OCI-LY7 (cell line): ENCODE measurements at regions not wholly inside any gene's neighbourhood (a gene's known extent, or its start where the extent isn't known, plus 50 kb on each side); places are given as distances from the start of the nearest gene placed in this dataset.

Experiments
- BruUV-seq: library from RNA; stranded (reverse); fragments of 400-500 nt; replicated peaks from 2 replicates; lab custom pipeline; 2021; lab: Mats Ljungman, UMichigan
- CTCF ChIA-PET: fragments of 300-600 bp; sonication (Branson Sonifier 250); formaldehyde crosslinking; loops from one replicate; lab custom pipeline; 2022; ENCODE audit warnings: antibody characterized with exemption; ENCODE audit not compliant: unreplicated experiment; lab: Charles Lee
- POLR2A ChIA-PET: fragments of 300-600 bp; sonication (Branson Sonifier 250); formaldehyde crosslinking; loops from one replicate; lab custom pipeline; 2022; ENCODE audit warnings: antibody characterized with exemption; lab: Charles Lee
- DNase-seq: peaks from one replicate; pipeline ENCODE4 v3.0.0-alpha.2; 2015; ENCODE audit warnings: low spot score
- H2AFZ ChIP-seq: fragments of 200-600 bp; sonication (generic), shearing (Covaris generic); 2 replicates; pipeline ENCODE4 v1.6.1; 2014; ENCODE audit warnings: mild to moderate bottlenecking, antibody characterized with exemption, low read length, moderate library complexity
- H3K27ac ChIP-seq: fragments of 200-600 bp; sonication (generic); 2 replicates; pipeline ENCODE4 v1.5.1; 2014; ENCODE audit warnings: mixed run types, low read depth, mild to moderate bottlenecking, moderate library complexity, low read length, inconsistent platforms; ENCODE audit not compliant: poor library complexity, severe bottlenecking
- H3K36me3 ChIP-seq: fragments of 200-600 bp; sonication (generic); 2 replicates; pipeline ENCODE4 v1.6.1; 2014; ENCODE audit warnings: mild to moderate bottlenecking, antibody characterized with exemption, low read length, moderate library complexity, mixed read lengths; ENCODE audit not compliant: insufficient read depth
- H3K4me1 ChIP-seq: fragments of 200-600 bp; sonication (generic); 2 replicates; pipeline ENCODE4 v1.5.1; 2014; ENCODE audit warnings: mild to moderate bottlenecking, low read length; ENCODE audit not compliant: insufficient read depth, poor library complexity, severe bottlenecking
- H3K4me2 ChIP-seq: fragments of 200-600 bp; sonication (generic); 2 replicates; pipeline ENCODE4 v1.6.1; 2014; ENCODE audit warnings: mild to moderate bottlenecking, low read length
- H3K4me3 ChIP-seq: fragments of 200-600 bp; sonication (generic); 2 replicates; pipeline ENCODE4 v1.5.1; 2014; ENCODE audit warnings: mild to moderate bottlenecking, low read depth, low read length; ENCODE audit not compliant: poor library complexity, severe bottlenecking
- H3K79me2 ChIP-seq: fragments of 200-600 bp; sonication (generic); 2 replicates; pipeline ENCODE4 v1.6.1; 2016; ENCODE audit warnings: low read depth, mild to moderate bottlenecking, low read length, moderate library complexity, mixed read lengths; ENCODE audit not compliant: insufficient read depth
- H3K9me2 ChIP-seq: fragments of 200-600 bp; sonication (generic); 2 replicates; pipeline ENCODE4 v1.6.1; 2016; ENCODE audit warnings: mild to moderate bottlenecking, low read length, mixed read lengths; ENCODE audit not compliant: insufficient read depth
- H3K9me3 ChIP-seq: fragments of 200-600 bp; sonication (generic); 2 replicates; pipeline ENCODE4 v1.6.1; 2014; ENCODE audit warnings: mild to moderate bottlenecking, mixed run types, low read length, mixed read lengths
- H4K20me1 ChIP-seq: fragments of 200-600 bp; sonication (generic); 2 replicates; pipeline ENCODE4 v1.6.1; 2014; ENCODE audit warnings: mild to moderate bottlenecking, antibody characterized with exemption, low read length, moderate library complexity, mixed read lengths; ENCODE audit not compliant: insufficient read depth
- EZH2phosphoT487 ChIP-seq: fragments of 200-600 bp; sonication (generic); IDR thresholded peaks from 2 replicates; pipeline ENCODE4 v1.6.1; 2018; ENCODE audit warnings: low read depth, borderline replicate concordance, mild to moderate bottlenecking, mixed run types, antibody characterized with exemption, low read length, moderate library complexity, mixed read lengths
- intact Hi-C: fragments of 100-400 bp; cut with micrococcal nuclease; formaldehyde crosslinking; loops from one replicate; pipeline ENCODE4 v1.10.0; 2022; ENCODE audit not compliant: unreplicated experiment
- TF ChIP-seq, protein P1 (sequence below): fragments of 200-600 bp; sonication (generic); conservative IDR thresholded peaks from 2 replicates; pipeline ENCODE4 v1.5.1; 2014; ENCODE audit warnings: mild to moderate bottlenecking, antibody characterized with exemption, low read length, moderate library complexity, mixed read lengths

DNA sequence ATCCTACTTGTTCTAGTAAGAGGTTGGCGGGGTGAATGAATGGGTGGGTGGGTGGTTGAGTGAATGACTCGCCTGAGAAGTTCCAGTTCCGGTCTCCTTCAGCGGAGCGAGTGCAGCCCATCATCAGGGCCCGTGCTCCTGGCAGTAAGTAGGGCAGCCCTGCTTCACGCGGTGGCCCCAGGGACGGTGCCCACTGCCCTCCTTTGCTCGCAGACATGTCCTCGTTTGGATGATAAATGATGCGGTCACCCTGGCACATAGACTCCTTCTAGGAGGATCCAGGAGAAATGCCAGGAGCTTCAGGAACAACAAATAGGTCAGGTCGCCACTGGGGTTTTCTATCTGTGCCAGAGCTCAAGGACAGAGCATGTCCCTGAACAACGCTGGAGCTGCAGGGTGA is 370.8 kb downstream of the CTTN start:
- Histone ChIP-seq H3K4me2 (no peak overlapping the region), H3K9me3 (no peaks in the 10 kb centered on the region), H4K20me1 (no peaks in the 10 kb centered on the region), H3K4me1 (no peaks in the 10 kb centered on the region), H3K27ac (no peak overlapping the region), H3K36me3 (no peaks in the 10 kb centered on the region), H2AFZ (no peak overlapping the region), H3K9me2 (no peaks in the 10 kb centered on the region), H3K79me2 (no peaks in the 10 kb centered on the region), H3K4me3 (no peak overlapping the region)
- ChIA-PET CTCF (no interaction called here), POLR2A (interaction anchor here (0.5 kb wide), 1 partner anchor 510 kb away, joined by 6 read pairs; no protein-coding TSS in a partner anchor)
- intact Hi-C loops: no loop called here
- DNase-seq: no peak
- no TSS peak for BruUV-seq
- TF ChIP-seq, protein P1, sequence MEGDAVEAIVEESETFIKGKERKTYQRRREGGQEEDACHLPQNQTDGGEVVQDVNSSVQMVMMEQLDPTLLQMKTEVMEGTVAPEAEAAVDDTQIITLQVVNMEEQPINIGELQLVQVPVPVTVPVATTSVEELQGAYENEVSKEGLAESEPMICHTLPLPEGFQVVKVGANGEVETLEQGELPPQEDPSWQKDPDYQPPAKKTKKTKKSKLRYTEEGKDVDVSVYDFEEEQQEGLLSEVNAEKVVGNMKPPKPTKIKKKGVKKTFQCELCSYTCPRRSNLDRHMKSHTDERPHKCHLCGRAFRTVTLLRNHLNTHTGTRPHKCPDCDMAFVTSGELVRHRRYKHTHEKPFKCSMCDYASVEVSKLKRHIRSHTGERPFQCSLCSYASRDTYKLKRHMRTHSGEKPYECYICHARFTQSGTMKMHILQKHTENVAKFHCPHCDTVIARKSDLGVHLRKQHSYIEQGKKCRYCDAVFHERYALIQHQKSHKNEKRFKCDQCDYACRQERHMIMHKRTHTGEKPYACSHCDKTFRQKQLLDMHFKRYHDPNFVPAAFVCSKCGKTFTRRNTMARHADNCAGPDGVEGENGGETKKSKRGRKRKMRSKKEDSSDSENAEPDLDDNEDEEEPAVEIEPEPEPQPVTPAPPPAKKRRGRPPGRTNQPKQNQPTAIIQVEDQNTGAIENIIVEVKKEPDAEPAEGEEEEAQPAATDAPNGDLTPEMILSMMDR: no peak
- TF ChIP-seq EZH2phosphoT487: no peak

DNA sequence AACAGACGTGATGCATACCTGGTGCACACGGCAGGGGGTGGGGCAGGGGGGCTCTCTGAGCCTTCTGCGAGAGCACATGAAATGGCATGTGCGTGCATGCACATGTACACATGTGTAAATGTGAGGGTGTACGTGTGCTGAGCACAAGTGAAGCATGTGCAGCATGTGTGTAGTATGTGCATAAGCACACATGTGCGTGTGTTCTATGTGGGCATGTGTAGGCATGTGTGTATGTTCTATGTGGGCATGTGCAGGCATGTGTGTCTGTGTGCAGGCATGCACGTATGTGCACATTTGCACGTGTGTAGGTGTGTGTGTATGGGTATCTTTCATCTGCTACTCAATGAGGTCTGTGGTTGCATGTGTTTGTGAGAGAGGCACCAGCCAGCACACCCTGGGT is 371.2 kb downstream of the CTTN start:
- no peak for DNase-seq
- Histone ChIP-seq H3K4me1 (no peaks in the 10 kb centered on the region), H3K9me2 (no peaks in the 10 kb centered on the region), H3K27ac (no peak overlapping the region), H4K20me1 (no peaks in the 10 kb centered on the region), H3K4me3 (no peak overlapping the region), H3K79me2 (no peaks in the 10 kb centered on the region), H3K4me2 (no peak overlapping the region), H3K36me3 (no peaks in the 10 kb centered on the region), H2AFZ (no peak overlapping the region), H3K9me3 (no peaks in the 10 kb centered on the region)
- intact Hi-C loops: no loop called here
- ChIA-PET POLR2A (no interaction called here), CTCF (no interaction called here)
- no TSS peak for BruUV-seq
- TF ChIP-seq EZH2phosphoT487: no peak
- TF ChIP-seq, protein P1: no peak

DNA sequence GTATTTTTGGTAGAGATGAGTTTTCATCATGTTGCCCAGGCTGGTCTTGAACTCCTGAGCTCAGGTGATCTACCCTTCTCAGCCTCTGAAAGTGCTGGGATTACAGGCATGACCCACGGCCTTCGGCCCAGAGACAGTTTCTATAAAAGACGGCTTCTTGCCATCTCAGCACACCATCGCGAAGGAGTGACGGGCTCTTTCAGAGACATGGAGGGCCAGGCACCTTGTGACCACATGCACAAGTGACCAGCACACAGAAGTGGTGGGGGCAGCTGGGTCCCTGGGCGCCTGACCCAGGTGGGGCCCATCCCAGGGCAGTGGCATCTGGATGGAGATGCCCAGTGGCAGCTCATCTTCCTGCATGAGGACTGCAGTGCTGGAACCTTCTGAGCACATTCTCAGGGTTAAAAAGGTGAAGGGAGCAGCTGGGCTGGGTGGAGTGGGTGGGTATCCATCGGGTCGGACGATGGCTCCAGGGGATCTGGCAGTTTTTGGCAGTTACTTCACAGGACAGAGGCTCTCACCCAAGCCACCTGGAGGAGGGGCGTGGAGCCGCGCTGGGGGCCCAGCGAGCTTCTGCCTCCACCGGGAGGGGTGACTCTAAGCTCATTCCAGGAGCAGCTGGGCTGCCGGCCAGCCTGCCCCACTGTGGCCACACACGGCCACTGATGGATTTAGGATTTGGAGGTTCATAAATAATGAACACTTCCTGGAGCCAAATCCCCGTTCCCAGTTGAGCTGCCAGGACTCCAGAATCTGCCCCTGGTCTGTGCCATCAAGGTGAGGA is 373.0 kb downstream of the CTTN start:
- no peak overlapping the region for H3K27ac ChIP-seq
- no TSS peak for BruUV-seq

More for the DNA sequence above, 373.0 kb downstream of the CTTN start:
- Histone ChIP-seq H3K4me1 (no peaks in the 10 kb centered on the region), H3K9me3 (no peaks in the 10 kb centered on the region), H3K4me2 (no peak overlapping the region), H2AFZ (no peak overlapping the region), H3K79me2 (no peaks in the 10 kb centered on the region), H3K36me3 (no peaks in the 10 kb centered on the region), H3K9me2 (no peaks in the 10 kb centered on the region), H4K20me1 (no peaks in the 10 kb centered on the region), H3K4me3 (no peak overlapping the region)
- intact Hi-C loops: no loop called here
- DNase-seq: no peak
- ChIA-PET CTCF (no interaction called here), POLR2A (interaction anchor here (0.6 kb wide), 1 partner anchor 944 kb away, joined by 3 read pairs; no protein-coding TSS in a partner anchor)
- TF ChIP-seq, protein P1: no peak
- TF ChIP-seq EZH2phosphoT487: no peak
